DND-41 (cell line): ENCODE measurements at regions not wholly inside any gene's neighbourhood (a gene's known extent, or its start where the extent isn't known, plus 50 kb on each side); places are given as distances from the start of the nearest gene placed in this dataset.

ENCODE experiments used
- CTCF ChIP-seq: IDR thresholded peaks from 2 replicates; pipeline ENCODE4 v1.5.1; 2012; ENCODE audit warnings: borderline replicate concordance, low read length, moderate library complexity, mild to moderate bottlenecking; ENCODE audit not compliant: poor library complexity, severe bottlenecking; ENCODE audit errors: extremely low read depth
- EZH2 ChIP-seq: IDR thresholded peaks from 3 replicates; pipeline ENCODE4 v1.6.1; 2012; ENCODE audit warnings: borderline replicate concordance, low read depth, mild to moderate bottlenecking, moderate library complexity, low read length, inconsistent platforms; ENCODE audit not compliant: severe bottlenecking

GRCh38 chr3:89042236-89042835 lies 65.1 kb upstream of the EPHA3 start:
- TF ChIP-seq CTCF (no peak), EZH2 (no peak)
